Fibroblast of lung (primary cell): ENCODE measurements at regions not wholly inside any gene's neighbourhood (a gene's known extent, or its start where the extent isn't known, plus 50 kb on each side); places are given as distances from the start of the nearest gene placed in this dataset.

ENCODE experiments used
- CTCF ChIP-seq, 2 donors: IDR thresholded peaks in 1 of 2; conservative IDR thresholded peaks in 1 of 2; 1 replicate in 1 of 2; 2 replicates in 1 of 2; pipeline ENCODE4 v1.5.1; 2011 to 2012; ENCODE audit warnings: low read length in 2 of 2, control low read depth in 1 of 2, inconsistent platforms in 1 of 2, low read depth in 1 of 2, mild to moderate bottlenecking in 1 of 2
- EZH2 ChIP-seq: IDR thresholded peaks from 2 replicates; pipeline ENCODE4 v1.5.1; 2012; ENCODE audit warnings: low read length, control low read depth, mild to moderate bottlenecking; ENCODE audit errors: missing control alignments

GRCh38 chr3:71991681-71992080 is 206.7 kb upstream of the PROK2 start:
- TF ChIP-seq CTCF (conservative IDR thresholded peaks at IDR 0.05 in 1 of 2, IDR thresholded peaks at IDR 0.05 in 1 of 2; ENCODE audit: low read depth in 1 of 2, low read length in 2 of 2) (no peak), EZH2 (no peak)
